HPDE6-E6E7 (cell line): ENCODE measurements at regions not wholly inside any gene's neighbourhood (a gene's known extent, or its start where the extent isn't known, plus 50 kb on each side); places are given as distances from the start of the nearest gene placed in this dataset.

Source experiments
- DNase-seq: peaks from one replicate; pipeline ENCODE4 v3.0.0; 2011; ENCODE audit warnings: missing footprints; ENCODE audit errors: extremely low spot score

GRCh38 chr17:71989117-71989516 lies 131.7 kb upstream of the SOX9 start:
- no peak for DNase-seq

GRCh38 chr17:71993363-71993762 lies 127.5 kb upstream of the SOX9 start:
- DNase-seq = no peak

- peak; percentile 40 for DNase-seq
These were observed 125.2 kb upstream of the SOX9 start for GRCh38 chr17:71995590-71995989.

GRCh38 chr17:72004011-72004427 lies 116.8 kb upstream of the SOX9 start:
- DNase-seq = no peak

GRCh38 chr17:72004611-72005331 lies 116.0 kb upstream of the SOX9 start:
- no peak for DNase-seq

GRCh38 chr17:72005332-72006163 lies 115.3 kb upstream of the SOX9 start:
- no peak for DNase-seq

- DNase-seq = peak; percentile 38
These were observed 112.5 kb upstream of the SOX9 start for GRCh38 chr17:72008236-72008876.

- DNase-seq = no peak
These were observed 109.3 kb upstream of the SOX9 start for GRCh38 chr17:72011561-72011960.

- no peak for DNase-seq
These were observed 99.3 kb upstream of the SOX9 start for GRCh38 chr17:72021417-72022041.

- DNase-seq = no peak
These were observed 98.2 kb upstream of the SOX9 start for GRCh38 chr17:72022328-72023275.

GRCh38 chr17:72024457-72024856 lies 96.4 kb upstream of the SOX9 start:
- DNase-seq = no peak

GRCh38 chr17:72025113-72025512 lies 95.7 kb upstream of the SOX9 start:
- no peak for DNase-seq

GRCh38 chr17:72030067-72030899 lies 90.5 kb upstream of the SOX9 start:
- peak; percentile 10 for DNase-seq

GRCh38 chr17:72031219-72031884 lies 89.5 kb upstream of the SOX9 start:
- DNase-seq = no peak

- no peak for DNase-seq
These were observed 87.5 kb upstream of the SOX9 start for GRCh38 chr17:72033334-72033733.

- DNase-seq = no peak
These were observed 86.8 kb upstream of the SOX9 start for GRCh38 chr17:72034000-72034399.

- no peak for DNase-seq
These were observed 82.4 kb upstream of the SOX9 start for GRCh38 chr17:72038427-72038826.

- DNase-seq = no peak
These were observed 81.3 kb upstream of the SOX9 start for GRCh38 chr17:72039490-72039889.

GRCh38 chr17:72046178-72046577 lies 74.6 kb upstream of the SOX9 start:
- DNase-seq = no peak
